HG03066 (cell line): ENCODE measurements at regions not wholly inside any gene's neighbourhood (a gene's known extent, or its start where the extent isn't known, plus 50 kb on each side); places are given as distances from the start of the nearest gene placed in this dataset.

ENCODE experiments used
- ATAC-seq: cut with Tn5 transposase; IDR thresholded peaks from one replicate; pipeline ENCODE4 v1.9.1; 2021; ENCODE audit warnings: low read depth; ENCODE audit not compliant: unreplicated experiment

DNA sequence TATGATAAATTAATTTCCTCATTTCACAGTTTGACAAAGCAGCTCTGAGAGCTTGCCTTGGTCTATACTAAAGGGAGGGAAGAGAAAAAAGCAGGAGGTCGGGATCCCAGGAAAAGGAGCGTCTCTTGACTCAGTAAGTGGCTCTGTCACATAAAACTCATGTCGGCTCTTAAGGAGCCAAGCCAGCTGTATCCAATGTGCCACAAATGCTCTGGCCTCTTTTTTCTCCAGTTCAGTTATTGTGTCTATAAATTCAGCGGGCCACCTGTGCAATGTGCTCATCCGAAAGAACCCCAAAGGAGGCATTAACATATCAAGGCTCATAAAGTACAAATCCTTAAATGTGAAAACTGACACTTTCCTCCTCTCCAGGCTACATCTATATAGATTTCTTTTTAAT, 337.7 kb upstream of the FAM241A start:
- no peak for ATAC-seq

GRCh38 chr4:111808174-111808573, 337.1 kb upstream of the FAM241A start:
- ATAC-seq = no peak

DNA sequence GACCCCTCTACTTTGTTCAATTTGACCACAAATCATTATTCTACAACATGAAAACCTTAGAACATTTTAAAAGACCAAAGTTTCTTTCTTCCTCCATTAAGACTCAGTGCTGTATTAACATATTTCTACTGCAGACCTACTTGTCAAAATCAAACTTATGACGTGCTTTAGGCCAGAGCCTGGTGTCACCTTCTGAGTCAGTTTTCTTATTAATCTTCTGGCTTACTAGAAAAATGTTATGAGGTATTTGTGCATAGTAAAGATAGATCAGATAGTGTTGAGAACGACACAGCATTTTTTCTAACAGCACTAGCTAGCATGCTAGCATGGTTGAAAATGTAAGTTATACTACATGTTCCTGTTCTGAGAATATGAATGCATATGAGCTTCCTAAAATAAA, 333.6 kb upstream of the FAM241A start:
- ATAC-seq = no peak

DNA sequence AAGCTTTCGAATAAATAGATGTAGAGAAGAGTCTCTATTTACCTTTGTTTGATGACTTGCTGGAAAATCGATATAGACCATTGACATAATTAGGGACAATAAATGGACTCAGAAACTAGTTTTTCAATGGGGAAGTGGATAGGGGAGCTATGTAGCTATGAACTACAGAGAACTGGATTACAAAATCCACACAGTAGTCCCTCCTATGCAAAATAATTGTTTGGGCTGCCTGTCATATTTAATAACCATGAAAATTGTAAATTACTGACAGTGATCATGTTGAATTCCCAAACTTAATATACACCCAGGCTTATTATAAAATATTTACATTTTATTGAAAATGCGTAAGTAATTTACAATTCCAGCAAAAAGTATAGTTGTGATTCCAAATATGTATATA, 333.1 kb upstream of the FAM241A start:
- ATAC-seq = no peak

GRCh38 chr4:111812760-111813159, 332.5 kb upstream of the FAM241A start:
- no peak for ATAC-seq

GRCh38 chr4:111813555-111814140, 331.6 kb upstream of the FAM241A start:
- no peak for ATAC-seq

GRCh38 chr4:111814961-111815360, 330.3 kb upstream of the FAM241A start:
- no peak for ATAC-seq

DNA sequence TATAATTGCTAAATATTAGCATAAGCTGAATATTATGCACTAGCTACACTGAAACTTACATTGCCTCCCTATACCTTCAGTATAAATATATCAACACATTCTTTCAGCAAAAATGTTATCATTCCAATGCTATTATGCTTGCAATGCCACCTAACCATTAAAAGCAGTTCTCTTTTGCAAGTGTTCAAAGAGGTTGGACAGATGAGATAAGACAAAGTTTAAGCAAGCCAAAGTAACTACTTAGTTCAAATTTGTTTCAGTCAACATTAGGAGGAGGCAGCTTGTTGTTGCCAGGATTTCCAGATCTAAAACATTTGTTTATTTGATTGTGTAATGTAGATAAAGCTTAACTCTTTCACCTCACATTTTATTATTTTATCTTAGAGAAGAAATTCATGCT, 323.9 kb upstream of the FAM241A start:
- no peak for ATAC-seq

DNA sequence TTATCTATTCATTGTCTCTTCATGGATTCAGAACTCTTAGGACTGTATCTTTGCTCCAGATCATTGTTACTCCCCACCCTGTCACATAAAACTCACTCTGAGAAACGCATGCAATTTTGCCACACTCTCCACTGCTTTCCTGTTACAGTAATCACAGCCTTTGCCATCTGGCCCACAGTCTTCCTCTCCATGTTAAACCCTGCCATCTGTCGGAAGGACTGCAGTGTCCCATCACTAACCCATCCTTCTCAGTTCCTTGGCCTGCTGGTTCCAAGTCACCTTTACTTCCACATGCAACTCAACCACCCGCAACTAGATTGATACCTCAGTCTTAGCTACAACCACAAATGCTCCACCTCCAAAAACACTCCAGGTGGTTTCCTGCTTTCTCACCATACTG, 308.7 kb upstream of the FAM241A start:
- no peak for ATAC-seq

GRCh38 chr4:111837761-111838160, 307.5 kb upstream of the FAM241A start:
- no peak for ATAC-seq

DNA sequence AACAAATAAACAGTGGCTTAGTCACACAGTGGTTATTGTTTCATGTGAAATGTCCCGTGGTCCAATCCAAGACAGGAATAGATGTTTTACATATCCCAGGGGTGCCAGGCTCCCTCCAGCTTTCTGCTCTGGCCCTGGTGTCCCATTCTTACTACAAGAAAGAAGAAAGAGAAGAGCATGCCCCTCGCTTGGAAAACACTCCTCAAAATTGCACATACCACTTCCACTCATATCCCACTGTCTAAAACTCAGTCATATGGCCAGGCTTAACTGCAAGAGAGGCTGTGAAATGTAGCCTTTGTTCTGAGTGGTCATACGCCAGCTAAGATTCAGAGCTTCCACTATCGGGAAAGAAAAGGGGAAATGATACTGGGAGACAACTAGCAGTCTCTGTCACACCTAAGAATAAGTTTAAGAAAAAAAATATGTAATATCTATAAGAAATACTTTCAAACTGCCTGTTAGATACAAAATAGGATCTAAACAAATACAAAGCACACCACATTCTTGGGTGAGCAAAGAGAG, 306.8 kb upstream of the FAM241A start:
- peak; percentile 83 for ATAC-seq

DNA sequence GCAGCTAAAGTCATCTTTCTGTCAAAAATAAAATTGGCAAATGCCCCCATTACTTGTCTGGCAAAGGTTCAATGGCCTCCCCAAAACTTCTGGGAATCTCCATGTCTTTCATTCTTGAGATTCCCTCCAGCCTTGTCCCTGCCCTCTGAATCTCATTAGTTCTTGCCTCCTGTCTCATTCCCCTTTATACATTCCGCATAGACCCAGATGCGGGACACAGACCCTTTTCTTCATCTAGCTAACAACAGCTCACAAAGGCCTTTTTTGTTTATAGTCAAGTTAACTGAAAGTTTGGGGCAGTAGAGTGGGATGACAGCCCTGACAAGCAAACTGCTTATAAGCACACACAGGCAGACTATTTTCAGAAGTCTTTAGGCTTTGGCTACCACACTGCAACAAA, 306.1 kb upstream of the FAM241A start:
- no peak for ATAC-seq

DNA sequence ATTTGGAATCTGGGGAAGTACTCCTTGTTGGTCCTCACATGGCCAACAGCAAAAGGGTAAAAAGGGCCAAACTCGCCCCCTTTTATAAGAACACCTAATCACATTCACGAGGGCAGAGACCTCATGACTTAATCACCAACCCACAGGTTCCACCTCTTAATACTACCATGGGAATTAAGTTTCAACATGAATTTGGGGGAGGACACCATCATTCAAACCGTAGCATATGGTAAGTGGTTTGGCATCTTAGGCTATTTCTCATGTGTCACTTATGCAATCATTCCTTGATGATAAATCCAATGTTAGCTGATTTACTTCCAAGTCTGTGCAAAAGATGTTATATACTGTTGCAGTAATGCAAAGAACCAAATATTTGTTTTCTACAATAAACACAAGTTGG, 302.9 kb upstream of the FAM241A start:
- ATAC-seq = no peak

GRCh38 chr4:111847296-111848008, 297.8 kb upstream of the FAM241A start:
- no peak for ATAC-seq

GRCh38 chr4:111849746-111850284, 295.4 kb upstream of the FAM241A start:
- no peak for ATAC-seq

DNA sequence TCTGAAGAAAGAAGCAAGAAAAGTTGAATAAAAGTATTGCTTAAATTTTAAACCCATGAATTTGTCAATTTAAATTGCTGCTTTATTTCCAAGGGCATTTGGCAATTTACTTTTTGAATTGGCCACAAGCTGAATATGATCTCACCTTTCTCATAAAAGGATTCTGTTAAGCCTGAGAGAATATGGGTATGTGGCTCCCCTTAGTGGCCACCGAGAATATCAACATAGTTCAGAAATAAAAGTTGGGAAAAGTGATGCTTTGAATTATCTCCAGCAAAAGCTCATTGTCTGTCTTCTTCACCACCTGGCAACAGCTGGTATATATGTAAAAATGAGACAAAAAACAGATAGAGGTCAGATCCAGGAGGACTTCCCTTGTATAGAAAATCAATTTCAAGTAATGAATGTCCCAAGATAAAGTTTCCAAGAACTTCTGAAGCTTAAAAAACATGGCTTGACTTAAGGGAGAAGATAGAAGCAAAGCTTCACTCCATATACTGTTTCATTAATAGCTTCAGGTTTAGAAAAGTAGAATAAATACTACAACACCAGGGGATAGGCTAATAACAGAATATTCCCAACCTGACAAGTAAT, 290.7 kb upstream of the FAM241A start:
- ATAC-seq = peak; percentile 85

DNA sequence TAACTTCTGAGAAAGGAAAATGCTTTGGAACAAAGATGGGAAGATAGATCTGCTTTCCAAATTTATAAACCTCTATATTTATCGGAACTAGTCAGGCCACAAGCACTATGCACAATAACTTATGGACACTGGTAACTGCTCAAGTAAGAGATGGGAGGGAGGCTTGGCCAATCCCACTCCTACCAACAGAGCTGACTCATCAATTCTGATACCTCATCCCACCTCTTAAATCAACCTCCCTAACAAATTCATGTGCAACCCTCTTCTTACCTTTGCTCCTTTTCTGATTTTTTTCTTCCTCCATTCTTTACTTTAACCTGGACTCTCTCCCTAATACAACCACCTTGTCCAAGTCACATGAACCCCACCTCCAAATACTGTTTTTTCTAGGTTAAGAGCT, 289.9 kb upstream of the FAM241A start:
- ATAC-seq = no peak

DNA sequence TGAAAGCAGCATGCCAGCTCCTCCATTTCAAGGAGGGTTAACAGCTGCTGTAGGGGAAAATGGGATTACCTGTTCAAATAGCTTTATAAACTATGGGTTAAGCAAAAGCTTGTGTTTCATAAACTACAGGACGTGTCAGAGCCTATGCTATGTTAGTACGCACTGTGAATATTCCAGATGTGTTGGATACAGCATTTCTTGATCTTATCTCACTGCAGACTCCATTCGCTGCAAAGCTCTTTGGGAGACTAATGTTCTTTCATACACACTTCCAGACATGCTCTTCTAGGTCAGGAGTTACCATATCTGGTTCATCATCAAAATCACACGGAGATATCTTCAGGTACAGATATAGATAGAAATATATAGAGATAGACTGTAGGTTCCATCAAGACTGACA, 281.2 kb upstream of the FAM241A start:
- ATAC-seq = no peak

DNA sequence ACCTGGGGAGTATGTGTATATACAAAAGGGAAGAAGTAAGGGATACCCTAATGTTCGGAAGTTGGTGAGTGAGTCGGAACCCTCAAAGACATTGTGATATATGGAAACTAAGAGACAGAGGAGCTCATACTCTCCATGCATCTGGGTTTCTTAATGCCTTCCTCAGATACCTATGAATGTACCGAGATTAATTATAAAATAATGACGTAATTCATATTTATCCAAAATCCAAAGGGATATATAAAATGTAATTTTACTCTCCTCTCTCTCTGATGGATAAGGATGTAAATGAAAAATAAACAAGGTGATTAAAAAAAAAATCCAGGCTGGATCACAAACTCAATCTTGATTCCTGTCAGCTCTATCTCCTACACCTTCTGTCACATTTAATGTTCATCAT, 275.9 kb upstream of the FAM241A start:
- no peak for ATAC-seq

DNA sequence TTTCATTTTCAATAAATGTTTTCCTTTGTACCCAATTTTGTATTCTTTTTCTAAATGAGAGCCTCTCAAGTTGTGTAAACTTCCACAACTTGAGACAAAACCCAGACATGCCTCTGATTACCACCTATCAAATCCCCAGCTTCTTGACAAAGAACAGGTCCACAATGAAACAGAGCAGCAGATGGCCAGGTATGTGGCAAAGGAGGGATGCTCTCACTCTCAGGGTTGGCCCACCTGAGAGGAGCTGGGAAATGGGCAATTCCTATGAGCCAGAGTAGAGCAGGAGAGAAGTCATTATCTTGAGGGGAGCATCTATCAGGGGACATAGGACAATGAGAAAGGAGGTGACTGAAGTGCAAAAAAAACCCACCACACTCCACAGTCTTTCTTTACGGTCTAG, 273.5 kb upstream of the FAM241A start:
- ATAC-seq = no peak

DNA sequence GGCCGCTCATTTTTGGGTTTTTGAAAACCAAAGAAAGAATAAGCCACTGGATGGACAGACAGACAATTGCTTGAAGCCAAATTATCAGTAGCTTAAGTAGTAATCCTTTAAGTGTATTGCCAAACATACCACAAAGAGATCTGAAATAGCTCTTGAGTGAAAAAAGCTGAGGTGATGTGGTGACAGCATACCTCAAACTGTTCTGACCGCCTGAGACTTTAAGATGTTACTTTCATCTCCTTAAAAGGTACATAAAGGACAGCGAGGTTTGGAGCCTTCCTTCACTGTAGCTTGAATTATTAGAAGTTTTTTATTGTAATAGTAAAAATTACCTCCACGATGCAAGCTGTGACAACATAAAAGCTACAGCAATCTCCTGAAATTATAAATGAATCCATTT, 271.5 kb upstream of the FAM241A start:
- ATAC-seq = no peak

DNA sequence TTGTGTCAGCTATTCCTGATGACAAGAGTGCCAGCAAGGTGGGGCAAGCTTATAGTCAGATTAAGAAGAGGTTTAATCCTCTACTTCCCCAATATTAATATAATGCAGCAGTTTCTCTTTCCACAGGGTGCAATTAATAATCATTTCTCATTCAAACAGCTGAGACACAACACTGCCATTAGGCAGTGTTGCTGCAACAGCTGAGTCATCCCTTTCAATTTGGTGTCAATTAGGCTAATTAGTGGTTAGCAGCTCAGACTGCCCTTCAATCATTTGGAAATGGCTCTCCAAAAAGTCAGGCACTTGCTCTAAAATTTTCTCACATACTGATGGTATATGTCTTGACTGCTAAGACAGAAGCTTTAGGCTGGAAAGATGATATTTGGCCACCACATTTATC, 265.7 kb upstream of the FAM241A start:
- no peak for ATAC-seq
